Stimulated activated CD4-positive, alpha-beta T cell treated with anti-CD3 and anti-CD28 coated beads, Interleukin-4, amount 100 ng/mL, for 48 hours (primary cell): ENCODE measurements at regions not wholly inside any gene's neighbourhood (a gene's known extent, or its start where the extent isn't known, plus 50 kb on each side); places are given as distances from the start of the nearest gene placed in this dataset.
"Not testable (repeated sequence)": the region's sequence is repeated elsewhere in the genome, so short reads cannot be mapped to it uniquely, and the experiment has no call there.

Experiments
- DNase-seq, 2 donors: peaks; one replicate each; pipeline ENCODE4 v3.0.0-alpha.2; 2020; ENCODE audit warnings: low read depth in 2 of 2

GRCh38 chr20:29119684-29120083 is 2137.8 kb upstream of the DEFB115 start:
- DNase-seq: not testable (repeated sequence)

GRCh38 chr20:29120088-29120487 is 2137.4 kb upstream of the DEFB115 start:
- DNase-seq: not testable (repeated sequence)

- not testable (repeated sequence) for DNase-seq
Observed at GRCh38 chr20:29120575-29120974, 2136.9 kb upstream of the DEFB115 start.

- DNase-seq: not testable (repeated sequence)
Observed at GRCh38 chr20:29122784-29123183, 2134.7 kb upstream of the DEFB115 start.

- DNase-seq: no peak
Observed at GRCh38 chr20:29123861-29124260, 2133.6 kb upstream of the DEFB115 start.
